ENCODE measurements at regions not wholly inside any gene's neighbourhood (a gene's known extent, or its start where the extent isn't known, plus 50 kb on each side); places are given as distances from the start of the nearest gene placed in this dataset.

- Histone ChIP-seq H3K4me3 (ENCODE audit: low read depth, low read length) (no peak overlapping the region), H3K4me1 (ENCODE audit: control insufficient read depth, insufficient read depth, low read length) (no peaks in the 10 kb centered on the region), H3K27ac (ENCODE audit: extremely low read depth, low read depth, low read length) (no peak overlapping the region), H3K36me3 (ENCODE audit: control insufficient read depth in 2 of 2, insufficient read depth in 1 of 2, low read length in 2 of 2) (no peaks in the 10 kb centered on the region), H3K9me3 (ENCODE audit: control insufficient read depth, insufficient read depth, low read depth, low read length) (no peaks in the 10 kb centered on the region)
- POLR2A ChIA-PET: no interaction called here
- TF ChIP-seq ZNF610 (tag by site-specific recombination; IDR thresholded peaks at IDR 0.05; ENCODE audit: borderline replicate concordance) (no peak), ZNF521 (tag by site-specific recombination; IDR thresholded peaks at IDR 0.05) (no peak)
- CTCF ChIA-PET: interaction anchor here (0.6 kb wide), 1 partner anchor 75 kb away, joined by 5 read pairs; no protein-coding TSS in a partner anchor
Measured at GRCh38 chr2:104752504-104752903, 101.4 kb upstream of the POU3F3 start.

- Histone ChIP-seq H3K36me3 (ENCODE audit: control insufficient read depth in 2 of 2, insufficient read depth in 1 of 2, low read length in 2 of 2) (no peaks in the 10 kb centered on the region), H3K4me3 (ENCODE audit: low read depth, low read length) (no peak overlapping the region), H3K4me1 (ENCODE audit: control insufficient read depth, insufficient read depth, low read length) (no peaks in the 10 kb centered on the region), H3K27ac (ENCODE audit: extremely low read depth, low read depth, low read length) (no peak overlapping the region), H3K9me3 (ENCODE audit: control insufficient read depth, insufficient read depth, low read depth, low read length) (no peaks in the 10 kb centered on the region)
- no peak for TF ChIP-seq ZNF2 (tag by site-specific recombination; IDR thresholded peaks at IDR 0.05)
- TF ChIP-seq ZNF10 (tag by site-specific recombination; IDR thresholded peaks at IDR 0.05): no peak
- no peak for TF ChIP-seq REPIN1 (tag by site-specific recombination; IDR thresholded peaks at IDR 0.05; ENCODE audit: low read depth)
- no peak for TF ChIP-seq ZNF555 (tag by site-specific recombination; conservative IDR thresholded peaks at IDR 0.05)
- no peak for TF ChIP-seq YY1 (tag by site-specific recombination; IDR thresholded peaks at IDR 0.05)
- TF ChIP-seq ZNF843 (tag by site-specific recombination; IDR thresholded peaks at IDR 0.05): no peak
- TF ChIP-seq ZNF280D (tag by site-specific recombination; IDR thresholded peaks at IDR 0.05): no peak
- no peak for TF ChIP-seq ZNF510 (tag by site-specific recombination; IDR thresholded peaks at IDR 0.05; ENCODE audit: insufficient replicate concordance)
- no peak for TF ChIP-seq ZBTB10 (tag by site-specific recombination; IDR thresholded peaks at IDR 0.05)
- ChIA-PET POLR2A (no interaction called here), CTCF (interaction anchor here (1.3 kb wide), 1 partner anchor 12 kb away, joined by 4 read pairs; no protein-coding TSS in a partner anchor)
Measured at GRCh38 chr2:104755026-104755878, 98.7 kb upstream of the POU3F3 start.

GRCh38 chr2:104756118-104756517 lies 97.8 kb upstream of the POU3F3 start:
- CTCF ChIA-PET: no interaction called here
- Histone ChIP-seq H3K27ac (ENCODE audit: extremely low read depth, low read depth, low read length) (no peak overlapping the region), H3K4me1 (ENCODE audit: control insufficient read depth, insufficient read depth, low read length) (no peaks in the 10 kb centered on the region), H3K9me3 (ENCODE audit: control insufficient read depth, insufficient read depth, low read depth, low read length) (no peaks in the 10 kb centered on the region), H3K36me3 (ENCODE audit: control insufficient read depth in 2 of 2, insufficient read depth in 1 of 2, low read length in 2 of 2) (no peaks in the 10 kb centered on the region), H3K4me3 (ENCODE audit: low read depth, low read length) (no peak overlapping the region)
- POLR2A ChIA-PET: no interaction called here
- TF ChIP-seq PRDM4 (tag by site-specific recombination; IDR thresholded peaks at IDR 0.05) (0 out of 2 replicates have a peak, but pooled peaks have one; percentile 18), ZNF433 (tag by site-specific recombination; IDR thresholded peaks at IDR 0.05; ENCODE audit: low read depth) (no peak)
